ENCODE measurements at regions not wholly inside any gene's neighbourhood (a gene's known extent, or its start where the extent isn't known, plus 50 kb on each side); places are given as distances from the start of the nearest gene placed in this dataset.

- TF ChIP-seq POLR2AphosphoS5 (IDR thresholded peaks at IDR 0.05; ENCODE audit: low read depth, low read length) (no peak), TCF7L2 (IDR thresholded peaks at IDR 0.05; ENCODE audit: low read depth, low read length) (no peak), SIN3A (IDR thresholded peaks at IDR 0.05; ENCODE audit: borderline replicate concordance, insufficient read depth, low read depth, low read length) (no peak)
- TF ChIP-seq, protein P1, sequence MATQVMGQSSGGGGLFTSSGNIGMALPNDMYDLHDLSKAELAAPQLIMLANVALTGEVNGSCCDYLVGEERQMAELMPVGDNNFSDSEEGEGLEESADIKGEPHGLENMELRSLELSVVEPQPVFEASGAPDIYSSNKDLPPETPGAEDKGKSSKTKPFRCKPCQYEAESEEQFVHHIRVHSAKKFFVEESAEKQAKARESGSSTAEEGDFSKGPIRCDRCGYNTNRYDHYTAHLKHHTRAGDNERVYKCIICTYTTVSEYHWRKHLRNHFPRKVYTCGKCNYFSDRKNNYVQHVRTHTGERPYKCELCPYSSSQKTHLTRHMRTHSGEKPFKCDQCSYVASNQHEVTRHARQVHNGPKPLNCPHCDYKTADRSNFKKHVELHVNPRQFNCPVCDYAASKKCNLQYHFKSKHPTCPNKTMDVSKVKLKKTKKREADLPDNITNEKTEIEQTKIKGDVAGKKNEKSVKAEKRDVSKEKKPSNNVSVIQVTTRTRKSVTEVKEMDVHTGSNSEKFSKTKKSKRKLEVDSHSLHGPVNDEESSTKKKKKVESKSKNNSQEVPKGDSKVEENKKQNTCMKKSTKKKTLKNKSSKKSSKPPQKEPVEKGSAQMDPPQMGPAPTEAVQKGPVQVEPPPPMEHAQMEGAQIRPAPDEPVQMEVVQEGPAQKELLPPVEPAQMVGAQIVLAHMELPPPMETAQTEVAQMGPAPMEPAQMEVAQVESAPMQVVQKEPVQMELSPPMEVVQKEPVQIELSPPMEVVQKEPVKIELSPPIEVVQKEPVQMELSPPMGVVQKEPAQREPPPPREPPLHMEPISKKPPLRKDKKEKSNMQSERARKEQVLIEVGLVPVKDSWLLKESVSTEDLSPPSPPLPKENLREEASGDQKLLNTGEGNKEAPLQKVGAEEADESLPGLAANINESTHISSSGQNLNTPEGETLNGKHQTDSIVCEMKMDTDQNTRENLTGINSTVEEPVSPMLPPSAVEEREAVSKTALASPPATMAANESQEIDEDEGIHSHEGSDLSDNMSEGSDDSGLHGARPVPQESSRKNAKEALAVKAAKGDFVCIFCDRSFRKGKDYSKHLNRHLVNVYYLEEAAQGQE (IDR thresholded peaks at IDR 0.05; ENCODE audit: insufficient read depth in 1 of 2, low read depth in 2 of 2, low read length in 1 of 2), result no peak
- TF ChIP-seq, protein P2, sequence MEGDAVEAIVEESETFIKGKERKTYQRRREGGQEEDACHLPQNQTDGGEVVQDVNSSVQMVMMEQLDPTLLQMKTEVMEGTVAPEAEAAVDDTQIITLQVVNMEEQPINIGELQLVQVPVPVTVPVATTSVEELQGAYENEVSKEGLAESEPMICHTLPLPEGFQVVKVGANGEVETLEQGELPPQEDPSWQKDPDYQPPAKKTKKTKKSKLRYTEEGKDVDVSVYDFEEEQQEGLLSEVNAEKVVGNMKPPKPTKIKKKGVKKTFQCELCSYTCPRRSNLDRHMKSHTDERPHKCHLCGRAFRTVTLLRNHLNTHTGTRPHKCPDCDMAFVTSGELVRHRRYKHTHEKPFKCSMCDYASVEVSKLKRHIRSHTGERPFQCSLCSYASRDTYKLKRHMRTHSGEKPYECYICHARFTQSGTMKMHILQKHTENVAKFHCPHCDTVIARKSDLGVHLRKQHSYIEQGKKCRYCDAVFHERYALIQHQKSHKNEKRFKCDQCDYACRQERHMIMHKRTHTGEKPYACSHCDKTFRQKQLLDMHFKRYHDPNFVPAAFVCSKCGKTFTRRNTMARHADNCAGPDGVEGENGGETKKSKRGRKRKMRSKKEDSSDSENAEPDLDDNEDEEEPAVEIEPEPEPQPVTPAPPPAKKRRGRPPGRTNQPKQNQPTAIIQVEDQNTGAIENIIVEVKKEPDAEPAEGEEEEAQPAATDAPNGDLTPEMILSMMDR (IDR thresholded peaks at IDR 0.05), result no peak
These were observed 121.6 kb upstream of the SNX19 start for GRCh38 chr11:131037873-131038272.
